ENCODE measurements at regions not wholly inside any gene's neighbourhood (a gene's known extent, or its start where the extent isn't known, plus 50 kb on each side); places are given as distances from the start of the nearest gene placed in this dataset.
"Not testable (repeated sequence)": the region's sequence is repeated elsewhere in the genome, so short reads cannot be mapped to it uniquely, and the experiment has no call there.

- TF ChIP-seq CTCF (IDR thresholded peaks at IDR 0.05) = no peak
Observed at GRCh38 chr13:40355126-40355724, 311.2 kb downstream of the FOXO1 start.

GRCh38 chr13:40356011-40356410 lies 310.4 kb downstream of the FOXO1 start:
- Histone ChIP-seq H3K27me3 (no peaks in the 10 kb centered on the region), H3K4me3 (no peak overlapping the region), H3K9me3 (no peaks in the 10 kb centered on the region), H3K27ac (no peak overlapping the region), H3K36me3 (no peaks in the 10 kb centered on the region), H3K9ac (ENCODE audit: low read depth in 2 of 2, low read length in 2 of 2) (no peak overlapping the region), H3K4me1 (no peaks in the 10 kb centered on the region)
- intact Hi-C loops (cut with DNase I) = no loop called here
- no peak for DNase-seq
- TF ChIP-seq CTCF (IDR thresholded peaks at IDR 0.05) = no peak

More at GRCh38 chr13:40355126-40355724, 311.2 kb downstream of the FOXO1 start:
- no peak overlapping the region for H3K27ac ChIP-seq
- H3K27me3 ChIP-seq = no peaks in the 10 kb centered on the region
- no peak overlapping the region for H3K4me3 ChIP-seq
- H3K9me3 ChIP-seq = no peaks in the 10 kb centered on the region
- H3K9ac ChIP-seq (ENCODE audit: low read depth in 2 of 2, low read length in 2 of 2) = no peak overlapping the region
- DNase-seq = no peak
- intact Hi-C loops (cut with DNase I) = no loop called here
- no peaks in the 10 kb centered on the region for H3K4me1 ChIP-seq
- no peaks in the 10 kb centered on the region for H3K36me3 ChIP-seq

GRCh38 chr13:40356458-40356857 lies 310.0 kb downstream of the FOXO1 start:
- H3K4me3 ChIP-seq; H3K27me3 ChIP-seq; DNase-seq; H3K9ac ChIP-seq (ENCODE audit: low read depth in 2 of 2, low read length in 2 of 2); intact Hi-C loops (cut with DNase I); H3K27ac ChIP-seq; H3K4me1 ChIP-seq; H3K36me3 ChIP-seq; H3K9me3 ChIP-seq: not testable (repeated sequence)

GRCh38 chr13:40362502-40362901 lies 303.9 kb downstream of the FOXO1 start:
- no peak for DNase-seq
- Histone ChIP-seq H3K27me3 (no peaks in the 10 kb centered on the region), H3K4me1 (no peaks in the 10 kb centered on the region), H3K9ac (ENCODE audit: low read depth in 2 of 2, low read length in 2 of 2) (no peak overlapping the region), H3K27ac (no peak overlapping the region), H3K36me3 (no peaks in the 10 kb centered on the region), H3K4me3 (no peak overlapping the region), H3K9me3 (no peaks in the 10 kb centered on the region)
- TF ChIP-seq CTCF (IDR thresholded peaks at IDR 0.05) = no peak
- intact Hi-C loops (cut with DNase I) = no loop called here

- Histone ChIP-seq H3K27me3 (no peaks in the 10 kb centered on the region), H3K27ac (no peak overlapping the region), H3K4me3 (no peak overlapping the region), H3K9ac (ENCODE audit: low read depth in 2 of 2, low read length in 2 of 2) (no peak overlapping the region), H3K4me1 (no peaks in the 10 kb centered on the region), H3K36me3 (no peaks in the 10 kb centered on the region), H3K9me3 (no peaks in the 10 kb centered on the region)
- no peak for DNase-seq
- intact Hi-C loops (cut with DNase I) = no loop called here
- TF ChIP-seq CTCF (IDR thresholded peaks at IDR 0.05) = no peak
Observed at GRCh38 chr13:40363653-40364052, 302.8 kb downstream of the FOXO1 start.

- TF ChIP-seq CTCF (IDR thresholded peaks at IDR 0.05) = no peak
- no peaks in the 10 kb centered on the region for H3K9me3 ChIP-seq
- intact Hi-C loops (cut with DNase I) = no loop called here
- H3K9ac ChIP-seq (ENCODE audit: low read depth in 2 of 2, low read length in 2 of 2) = no peak overlapping the region
- no peak for DNase-seq
- no peaks in the 10 kb centered on the region for H3K27me3 ChIP-seq
- H3K4me1 ChIP-seq = no peaks in the 10 kb centered on the region
- H3K4me3 ChIP-seq = no peak overlapping the region
- no peaks in the 10 kb centered on the region for H3K36me3 ChIP-seq
- H3K27ac ChIP-seq = no peak overlapping the region
Observed at GRCh38 chr13:40366119-40366518, 300.3 kb downstream of the FOXO1 start.

All from colonic mucosa (tissue), 4 donors.